G401.6 (cell line): ENCODE measurements at regions not wholly inside any gene's neighbourhood (a gene's known extent, or its start where the extent isn't known, plus 50 kb on each side); places are given as distances from the start of the nearest gene placed in this dataset.

Experiments used
- FAIRE-seq: peaks from 2 replicates; lab custom pipeline; 2012; peaks lifted over from hg19 to GRCh38; lab: Jason Lieb, UNC

DNA sequence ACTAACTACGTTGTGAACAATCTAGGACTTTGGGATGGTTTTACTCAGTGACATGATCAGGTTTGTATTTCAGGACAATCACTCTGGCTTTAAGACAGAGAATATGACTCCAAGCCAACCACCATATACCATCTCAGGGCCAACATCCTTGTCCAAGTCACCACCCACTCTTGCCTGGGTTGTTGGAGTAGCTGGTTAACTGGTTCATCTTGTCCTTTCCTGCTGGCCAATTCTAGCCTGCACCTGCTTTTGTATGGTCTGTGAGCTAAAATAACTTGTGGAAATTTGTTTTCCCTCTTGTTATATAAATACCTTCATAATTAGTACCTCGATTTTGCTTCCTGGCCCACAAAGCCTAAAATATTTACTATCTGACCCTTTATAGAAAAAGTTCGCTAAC is 306.8 kb upstream of the STT3B start:
- no peak for FAIRE-seq

DNA sequence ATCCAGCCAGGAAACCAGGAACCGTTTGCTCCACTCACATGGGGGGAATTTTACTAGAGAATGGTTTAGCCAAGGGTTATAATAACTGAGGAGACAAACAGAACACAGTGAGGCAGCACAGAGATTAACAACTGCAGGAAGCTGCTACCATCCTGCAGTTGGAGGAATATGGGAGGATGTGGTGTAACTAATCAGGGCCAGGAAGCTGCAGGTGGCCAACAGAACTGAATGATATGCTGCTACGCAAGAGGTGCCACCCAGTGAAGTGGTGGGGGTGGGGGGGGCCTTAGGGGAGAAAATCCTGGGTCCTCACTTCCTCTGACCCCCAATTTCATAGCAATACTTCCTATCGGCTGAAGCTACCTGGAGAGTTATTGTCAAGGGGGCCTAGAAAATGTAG is 306.4 kb upstream of the STT3B start:
- FAIRE-seq, result no peak

DNA sequence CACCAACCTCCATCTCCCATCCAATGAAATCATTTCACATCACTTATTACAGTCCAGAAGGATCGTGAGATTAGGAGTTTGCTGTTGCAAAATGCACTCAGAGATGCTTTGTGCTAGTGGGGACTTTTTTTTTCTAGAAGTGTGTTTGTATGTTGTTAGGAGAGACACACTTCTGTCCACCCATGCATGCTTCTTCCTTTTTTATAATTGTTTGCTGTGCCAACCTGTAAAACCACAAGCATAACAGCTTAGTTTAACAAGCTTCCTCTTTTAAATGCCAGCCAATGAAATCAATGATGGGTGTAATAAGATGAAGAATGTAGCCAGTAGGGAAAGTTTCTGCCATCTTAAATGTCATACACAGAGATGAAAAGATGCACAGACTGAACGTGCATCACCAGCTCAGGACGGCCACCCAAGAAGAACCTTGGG is 305.6 kb upstream of the STT3B start:
- FAIRE-seq, result no peak

DNA sequence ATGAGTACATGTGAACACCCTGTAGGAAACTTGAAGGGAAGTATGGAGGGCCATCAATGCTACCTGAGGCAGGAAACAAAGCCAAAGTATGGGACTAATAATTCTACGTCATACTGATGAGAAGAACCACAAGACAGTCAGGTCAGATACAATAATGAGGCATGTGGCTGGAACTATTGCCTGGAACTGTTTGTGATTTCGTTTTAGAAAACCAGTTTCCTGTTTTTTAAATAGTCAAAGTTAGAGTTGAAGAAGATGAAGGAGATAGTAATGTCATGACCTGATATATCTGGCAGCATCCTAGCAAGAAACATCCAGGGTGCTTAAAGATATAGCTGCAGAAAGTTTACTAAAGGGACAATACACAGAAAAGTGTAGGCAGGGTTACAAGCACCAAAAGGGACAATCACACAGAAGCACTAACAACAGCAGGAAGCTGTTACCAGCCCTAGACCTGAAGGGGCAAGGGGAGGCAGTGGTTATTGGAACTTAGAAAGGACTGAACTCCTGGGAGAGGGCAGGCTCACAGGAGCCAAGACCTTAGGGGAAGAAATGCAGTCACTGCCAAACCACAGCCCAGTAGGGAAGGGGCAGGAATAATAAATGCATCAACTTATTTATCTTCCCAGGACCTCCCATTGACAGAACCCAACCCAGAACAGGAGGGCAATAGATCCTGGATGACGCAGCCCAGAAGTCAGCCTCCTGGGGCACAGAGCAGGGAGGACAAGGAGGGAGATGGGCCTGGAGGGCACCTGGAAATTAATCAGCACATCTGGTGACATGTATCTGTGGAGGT is 302.1 kb upstream of the STT3B start:
- no peak for FAIRE-seq

DNA sequence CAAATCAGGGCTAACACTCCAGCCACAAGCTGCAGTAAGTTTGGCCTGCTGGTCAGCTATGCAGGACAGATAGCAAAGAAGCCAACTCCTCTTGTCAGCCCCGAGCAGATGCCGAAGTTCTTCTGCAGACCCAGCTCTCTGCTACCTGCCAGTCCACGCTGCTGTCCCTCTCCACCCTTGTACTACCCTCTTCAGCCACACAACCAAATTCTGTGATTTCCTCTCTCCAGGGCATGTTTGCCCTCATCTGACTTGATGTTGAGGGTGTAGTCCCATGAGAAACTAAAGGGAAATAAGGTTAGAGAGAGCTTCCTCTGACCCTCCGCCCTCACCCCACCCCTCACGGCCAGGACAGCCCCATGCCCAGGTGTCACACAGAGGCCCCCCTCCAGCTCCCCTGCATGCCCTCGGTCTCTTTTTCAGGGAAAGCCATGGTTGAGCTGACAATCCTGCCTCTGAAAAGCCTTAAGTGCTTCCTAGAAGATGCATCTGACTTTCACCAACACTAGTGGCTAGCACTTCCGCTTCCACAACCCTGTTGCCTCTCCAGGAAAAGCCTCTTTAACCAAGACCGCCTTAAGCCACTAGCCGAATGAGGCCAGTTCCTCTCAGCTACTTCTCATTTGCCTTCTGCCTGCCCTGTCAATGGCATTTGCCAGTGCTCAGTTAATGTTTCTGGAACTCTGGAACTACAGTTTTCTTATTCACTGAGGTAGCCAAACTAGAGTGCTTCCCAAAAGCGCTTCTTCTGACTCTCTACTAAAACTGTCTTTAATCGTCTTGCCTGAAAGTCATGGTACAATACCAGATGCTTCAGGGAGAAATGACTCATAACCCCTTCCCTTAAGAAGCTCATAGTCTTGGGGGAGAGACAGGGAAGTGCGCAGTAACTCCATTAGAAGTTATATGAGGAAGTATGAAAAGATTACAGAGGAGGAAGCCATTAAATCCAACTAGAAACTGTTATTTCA is 300.4 kb upstream of the STT3B start:
- no peak for FAIRE-seq

DNA sequence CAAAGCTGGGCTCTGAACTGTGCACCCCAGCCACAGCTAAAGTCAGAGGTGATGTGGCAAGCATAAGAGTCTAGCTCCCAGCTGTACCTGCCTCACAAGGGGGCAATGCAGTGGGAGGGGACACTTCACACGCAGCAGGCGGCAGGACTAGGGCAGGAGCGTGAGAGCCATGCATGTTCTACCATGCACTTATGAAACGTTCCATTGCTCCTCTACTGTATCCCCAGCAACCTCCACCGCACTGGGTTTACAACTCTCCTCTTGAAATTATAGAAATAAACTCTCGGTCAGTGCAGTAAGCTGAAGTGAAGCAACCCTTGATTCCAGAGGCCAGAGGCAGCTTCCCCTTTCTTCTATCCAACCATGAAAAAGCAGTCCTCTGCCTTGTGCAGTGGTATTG is 298.6 kb upstream of the STT3B start:
- no peak for FAIRE-seq

DNA sequence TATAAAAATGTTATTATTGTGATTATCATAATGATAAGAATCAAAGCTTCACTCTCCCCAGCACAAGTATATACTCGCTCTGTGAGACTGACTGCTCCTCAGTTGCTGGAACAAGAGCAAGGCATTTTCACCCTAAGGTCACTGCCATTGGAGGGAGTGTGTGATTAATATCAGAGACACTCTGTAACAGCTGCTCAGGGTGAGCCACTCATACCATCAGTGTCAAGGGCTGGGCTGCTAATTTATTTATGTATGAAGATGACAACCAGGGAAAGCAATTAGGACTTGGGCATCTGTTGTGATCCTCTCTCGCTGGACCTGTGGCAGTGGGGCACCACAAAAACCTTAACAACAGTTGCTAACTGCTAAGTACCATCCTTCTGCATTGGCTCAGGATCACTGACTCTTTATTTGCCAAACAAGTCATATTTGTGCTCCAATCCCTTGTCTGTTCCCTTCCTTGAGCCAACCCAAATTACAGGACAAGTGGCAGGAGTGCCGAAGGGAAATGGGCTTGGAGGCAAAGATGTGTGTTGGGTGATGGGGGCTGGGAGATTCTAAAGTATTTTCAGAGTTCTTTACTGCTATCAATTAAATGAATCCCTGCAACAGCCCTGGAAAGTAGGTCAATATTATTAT is 297.5 kb upstream of the STT3B start:
- FAIRE-seq, result no peak

DNA sequence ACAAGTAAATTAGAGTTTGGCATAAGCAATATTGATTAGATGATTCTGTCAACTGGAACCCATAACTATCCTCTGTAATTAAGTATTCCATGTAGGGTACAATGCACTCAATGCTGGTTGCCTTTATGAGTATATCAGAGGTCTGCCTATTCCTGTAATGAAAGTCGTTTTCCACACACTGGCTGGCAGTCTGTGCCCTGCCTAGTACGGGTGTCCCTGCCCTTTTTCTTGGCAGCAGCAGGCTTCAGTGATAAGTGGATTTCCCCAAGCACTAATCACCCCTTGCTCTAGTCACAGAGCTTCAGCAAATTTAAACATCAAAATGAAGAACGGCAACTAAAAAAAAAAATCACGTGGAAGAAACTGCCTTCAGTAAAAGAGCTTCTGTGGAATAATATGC is 294.8 kb upstream of the STT3B start:
- no peak for FAIRE-seq

DNA sequence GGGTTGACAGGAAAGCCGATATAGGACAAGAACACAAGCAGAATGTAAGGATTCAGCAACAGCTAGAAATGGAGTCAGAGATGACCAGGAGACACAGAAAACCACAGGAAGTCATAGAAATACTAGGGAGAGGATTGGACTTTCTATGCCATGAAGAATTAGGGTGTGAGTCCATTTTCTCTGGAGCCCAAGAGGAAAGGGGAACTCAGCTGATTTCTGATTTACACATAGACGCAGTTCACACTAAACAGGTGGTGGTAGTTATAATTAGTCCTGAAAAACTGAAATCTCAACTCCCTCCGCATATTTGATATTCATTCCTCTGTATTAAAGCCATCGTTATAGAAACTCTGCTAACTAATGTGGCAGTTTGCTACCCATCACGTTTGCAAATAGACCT is 292.7 kb upstream of the STT3B start:
- FAIRE-seq, result no peak

DNA sequence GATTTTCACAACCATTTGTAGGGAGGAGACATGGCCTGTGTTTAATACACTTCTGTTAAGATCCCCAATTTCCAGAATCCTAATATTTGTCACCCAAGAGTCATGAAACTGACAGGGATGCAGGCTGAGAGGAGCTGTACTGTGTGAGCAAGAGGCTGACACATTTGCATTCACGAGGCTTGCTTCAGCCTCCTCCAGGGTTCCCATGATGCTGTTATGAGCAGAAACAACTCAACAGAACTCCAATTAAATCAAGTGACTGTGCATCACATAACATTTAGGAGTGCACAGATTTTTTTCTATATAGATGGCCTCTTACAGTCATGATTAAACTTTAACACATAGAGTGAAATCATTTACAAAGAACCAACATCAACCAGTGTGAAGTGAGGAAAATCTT is 292.3 kb upstream of the STT3B start:
- FAIRE-seq, result no peak

DNA sequence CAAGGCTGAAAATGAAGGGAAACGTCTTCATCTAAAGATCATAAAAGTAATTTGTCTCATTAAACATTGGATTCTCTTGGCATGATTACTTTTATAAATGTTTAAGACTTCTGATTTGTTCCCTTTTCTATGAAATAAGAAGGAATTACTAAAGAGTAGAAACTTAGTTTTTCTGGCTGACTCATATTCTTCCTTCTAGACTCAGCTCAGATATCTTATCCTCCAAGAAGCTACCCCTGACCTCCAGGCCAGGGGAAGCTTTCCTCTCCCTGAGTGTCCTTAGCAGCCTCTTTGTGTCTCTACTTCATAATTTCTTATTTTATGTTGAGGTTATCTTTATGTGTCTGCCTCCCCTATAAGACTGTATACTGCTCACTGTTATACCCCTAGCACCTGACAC is 291.9 kb upstream of the STT3B start:
- no peak for FAIRE-seq

DNA sequence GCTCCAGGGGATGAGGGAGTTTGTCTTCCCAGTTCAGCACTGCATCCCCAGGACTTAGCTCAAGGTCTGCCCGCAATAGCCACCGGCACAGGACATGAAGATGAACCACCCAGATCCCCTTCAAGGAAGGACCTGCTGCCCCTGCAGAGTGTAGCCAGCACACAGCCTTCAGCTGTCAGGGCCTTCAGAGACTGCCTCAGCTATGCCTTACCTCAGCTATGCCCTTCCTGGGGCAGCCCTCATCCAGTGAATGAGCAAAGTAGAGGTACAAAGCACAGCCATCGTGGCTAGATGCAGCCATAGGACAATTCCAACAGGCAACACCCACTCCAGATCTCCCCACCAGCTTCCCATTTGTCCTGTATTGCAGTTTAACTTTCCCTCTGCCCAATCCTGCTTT is 291.2 kb upstream of the STT3B start:
- FAIRE-seq, result no peak

DNA sequence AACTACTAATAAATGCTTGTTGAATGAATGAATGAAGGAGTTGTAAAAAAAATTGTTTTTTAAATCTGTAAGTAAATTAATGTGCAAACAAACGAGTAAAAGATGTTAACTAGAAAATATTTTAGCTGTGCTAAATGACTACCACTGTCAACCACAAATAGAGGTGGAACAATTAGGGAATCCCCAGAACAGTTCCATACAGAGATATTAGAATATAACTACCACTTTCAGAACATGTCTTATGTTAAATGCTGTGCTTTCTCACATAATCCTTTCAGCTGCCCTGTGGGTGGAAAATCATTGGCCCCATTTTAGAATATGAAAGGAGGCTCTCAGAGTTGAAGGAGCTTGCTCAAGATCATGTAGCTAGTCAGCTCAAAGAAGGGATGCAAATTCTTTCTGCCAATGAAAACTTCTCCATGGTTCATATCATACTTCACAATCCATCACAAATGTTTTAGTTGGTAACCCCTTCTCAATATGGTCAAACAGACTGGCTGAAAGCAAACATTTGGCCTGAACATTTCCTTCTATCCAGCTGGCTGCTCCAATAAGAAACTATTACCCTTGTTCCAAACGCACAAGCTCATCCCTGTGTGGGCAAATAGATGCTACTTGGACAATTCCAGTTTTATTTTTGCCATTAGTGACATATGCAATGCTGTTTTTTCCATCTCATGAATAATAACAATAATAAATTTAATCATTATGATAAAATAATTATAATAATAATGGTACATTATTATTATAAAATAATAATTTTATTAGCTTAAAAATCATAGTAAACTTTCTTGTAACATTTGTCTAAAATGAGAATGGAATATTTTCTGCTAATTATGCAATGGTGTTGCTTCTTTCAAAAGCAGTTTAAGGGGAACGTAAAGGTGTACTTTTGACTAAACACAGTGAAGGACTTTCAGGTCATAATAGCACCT is 290.4 kb upstream of the STT3B start:
- no peak for FAIRE-seq

DNA sequence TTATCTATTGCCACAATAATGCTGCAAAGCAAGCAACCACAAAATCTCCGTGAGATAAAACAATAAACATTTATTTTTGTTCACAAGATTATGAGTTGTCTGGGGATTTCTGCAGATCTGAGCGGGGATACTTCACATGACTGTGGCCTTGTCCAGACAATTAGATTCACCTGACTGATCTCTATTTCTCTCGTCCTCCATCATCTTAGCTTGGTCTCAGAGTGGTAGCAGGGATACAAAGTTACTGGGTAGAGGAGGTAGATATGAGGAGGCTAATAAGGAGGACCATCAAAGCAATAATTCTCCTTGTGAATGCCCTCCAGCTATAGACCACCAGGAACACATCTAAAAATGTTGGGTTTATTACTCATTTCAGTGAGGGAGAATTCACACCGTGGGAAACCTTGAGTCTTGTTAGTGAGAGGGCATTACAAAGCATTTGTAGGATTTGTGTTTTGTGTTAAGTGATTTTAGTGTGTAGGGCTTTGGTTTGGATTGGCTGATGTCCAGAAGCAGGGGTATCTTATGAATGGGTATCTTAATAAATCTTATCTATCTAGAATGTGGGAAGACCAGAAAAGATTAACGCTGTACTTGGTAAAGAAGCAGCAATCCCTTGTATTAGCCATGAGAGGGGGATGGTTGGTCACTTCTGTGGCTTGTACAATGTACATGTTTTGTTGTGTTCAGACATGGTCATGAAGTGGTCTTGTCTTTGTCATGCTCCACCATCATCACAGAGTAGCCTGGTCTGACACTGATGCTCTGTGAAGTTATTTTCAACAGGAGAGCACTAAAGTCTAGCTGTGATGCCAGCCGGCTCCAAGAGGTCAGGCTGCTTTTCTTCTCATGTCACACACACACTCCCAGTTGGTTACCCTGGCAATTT is 287.6 kb upstream of the STT3B start:
- no peak for FAIRE-seq

DNA sequence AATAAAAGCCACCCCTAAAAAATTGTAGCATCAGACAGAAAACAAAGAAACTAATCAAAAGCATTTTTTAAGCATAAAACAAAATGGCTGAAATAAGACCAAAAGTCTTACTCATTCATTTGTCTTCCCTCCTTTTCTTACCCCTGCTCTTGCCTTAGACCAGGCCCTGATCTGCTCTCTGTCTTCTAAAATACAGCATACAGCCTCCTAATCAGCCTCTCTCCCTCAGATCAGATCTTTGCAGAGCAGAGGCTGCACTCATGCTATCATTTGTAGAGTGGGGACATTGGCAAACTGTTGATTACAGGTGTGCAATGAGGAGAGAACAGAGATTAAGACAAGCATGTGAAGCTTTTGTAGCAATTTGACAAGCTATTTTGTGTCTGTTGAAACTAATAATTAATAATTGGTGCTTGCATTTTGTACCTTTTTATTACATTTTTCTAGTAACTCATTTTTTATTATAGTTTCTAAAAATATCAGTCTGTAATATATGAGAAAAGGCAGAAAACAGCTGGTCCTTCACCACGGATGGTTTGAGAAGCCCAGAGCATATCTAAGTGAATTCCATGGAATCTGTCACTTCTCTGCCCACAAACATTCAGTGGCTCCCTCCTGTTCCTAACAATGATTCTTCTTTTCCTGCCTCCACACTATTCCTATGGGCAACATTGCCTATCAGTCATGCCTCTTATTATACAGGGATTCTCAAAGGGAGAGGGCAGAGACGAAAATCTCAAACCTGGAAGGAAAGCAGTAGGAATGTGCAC is 286.2 kb upstream of the STT3B start:
- no peak for FAIRE-seq

DNA sequence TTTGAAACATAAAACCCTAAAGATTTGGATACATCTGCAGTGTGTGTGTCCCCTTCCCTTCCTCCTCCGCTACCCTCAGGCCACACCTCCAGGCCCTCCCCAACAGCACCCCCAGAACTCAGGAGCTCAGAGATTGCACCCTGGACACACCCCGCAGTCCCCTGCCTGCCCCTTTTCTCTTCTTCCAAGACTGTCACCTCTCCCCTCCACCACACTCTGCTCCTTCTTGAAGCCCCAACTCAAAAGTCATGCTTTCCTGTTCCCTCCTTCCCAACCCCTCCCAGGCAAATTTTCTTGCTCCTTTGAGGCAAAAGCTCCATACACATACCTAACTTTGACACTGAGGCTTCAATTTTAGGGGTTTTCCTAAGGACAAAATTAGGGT is 285.7 kb upstream of the STT3B start:
- FAIRE-seq, result no peak

DNA sequence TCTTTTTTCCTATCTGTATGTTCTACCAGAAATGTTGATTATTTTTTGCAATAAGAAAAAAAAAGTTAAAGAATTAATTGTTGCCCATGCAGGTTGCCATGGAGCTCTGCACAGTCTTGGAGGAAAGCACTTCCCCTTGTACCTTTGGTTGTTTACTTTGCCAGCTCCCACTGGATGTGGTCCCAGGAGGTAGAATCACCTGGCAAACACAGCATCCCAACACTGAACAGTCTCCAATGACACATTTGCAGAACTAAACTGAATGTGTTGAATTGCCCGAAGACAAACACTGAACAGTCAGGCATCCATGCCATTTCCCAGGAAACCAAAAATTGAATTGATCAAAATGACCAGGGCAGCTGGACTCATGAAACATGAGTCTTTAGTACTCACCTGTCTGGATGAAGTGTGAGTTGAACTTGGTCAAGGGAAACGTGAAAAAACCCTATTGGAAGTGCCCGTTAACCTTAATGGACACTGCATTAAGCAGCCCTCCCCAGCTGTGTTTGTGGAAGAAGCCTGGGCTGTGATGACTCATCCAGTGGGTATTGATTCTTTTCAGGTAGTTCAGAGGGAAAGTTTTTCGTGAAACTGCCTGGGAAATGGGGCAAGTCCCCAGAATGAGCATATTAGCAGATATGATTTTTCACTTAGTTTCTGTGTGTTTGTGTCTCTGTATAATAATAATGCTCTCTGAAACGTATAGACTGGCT is 284.7 kb upstream of the STT3B start:
- FAIRE-seq, result no peak

DNA sequence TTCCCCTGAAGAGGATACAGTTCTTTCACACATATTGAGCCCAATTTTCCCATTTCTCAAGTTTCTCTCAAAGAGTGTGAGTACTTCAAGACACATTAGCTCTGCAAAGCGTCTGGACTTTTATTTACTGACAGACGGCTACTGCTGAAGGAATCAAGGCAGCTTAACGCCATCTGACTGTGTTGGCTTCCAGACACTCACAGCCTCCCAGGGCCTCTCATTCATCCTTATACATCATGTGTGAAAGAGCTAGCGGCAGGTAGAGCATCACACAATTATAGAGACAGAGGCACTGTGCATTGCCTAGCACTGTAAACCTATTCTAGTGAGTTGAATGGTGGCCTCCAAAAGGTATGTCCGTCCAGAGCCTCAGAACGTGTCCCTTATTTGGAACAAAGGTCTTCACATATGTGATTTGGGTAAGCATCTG is 284.1 kb upstream of the STT3B start:
- FAIRE-seq, result no peak

DNA sequence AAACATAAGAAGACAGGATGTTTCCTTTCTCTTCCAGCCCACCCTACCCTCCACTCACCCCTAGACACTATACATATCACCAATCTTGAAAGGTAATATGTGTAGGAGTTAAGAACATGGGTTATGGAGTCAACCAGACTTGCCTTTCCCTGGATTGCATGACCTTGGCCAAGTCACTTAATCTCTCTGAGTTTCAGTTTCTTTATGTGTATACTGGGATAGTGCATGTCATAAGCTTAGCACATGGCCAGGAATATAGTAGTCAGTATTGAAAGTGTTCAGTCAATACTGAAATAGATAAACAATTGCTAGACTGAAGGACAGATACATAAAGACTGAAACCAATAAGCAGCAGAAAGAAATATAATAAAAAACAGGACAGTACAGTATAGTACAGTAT is 283.2 kb upstream of the STT3B start:
- FAIRE-seq, result no peak
